Lung (tissue), 11 donors: ENCODE measurements at regions not wholly inside any gene's neighbourhood (a gene's known extent, or its start where the extent isn't known, plus 50 kb on each side); places are given as distances from the start of the nearest gene placed in this dataset.

Experiments used
- ATAC-seq: fragments of 200-7000 bp; cut with Tn5 transposase; one replicate; pipeline ENCODE4 v1.9.1; 2020; ENCODE audit warnings: moderate number of reproducible peaks; ENCODE audit not compliant: insufficient read depth, low FRiP score
- DNase-seq, 3 donors: peaks; one replicate each; pipeline ENCODE4 v3.0.0-alpha.2; 2013 to 2017
- H3K27ac ChIP-seq, 2 donors: one replicate each; pipeline ENCODE4 v1.5.1; 2013; ENCODE audit warnings: mild to moderate bottlenecking in 2 of 2, moderate library complexity in 2 of 2, control low read depth in 1 of 2, inconsistent platforms in 1 of 2, low read depth in 1 of 2, low read length in 1 of 2
- H3K27me3 ChIP-seq, 3 donors: one replicate each; pipeline ENCODE4 v1.5.1; 2013; ENCODE audit warnings: low read length in 2 of 3; ENCODE audit not compliant: control insufficient read depth in 3 of 3, insufficient read depth in 3 of 3
- H3K36me3 ChIP-seq, 4 donors: one replicate each; pipeline ENCODE4 v1.5.1; 2013; ENCODE audit warnings: low read length in 4 of 4, mild to moderate bottlenecking in 1 of 4, moderate library complexity in 1 of 4; ENCODE audit not compliant: control insufficient read depth in 4 of 4, insufficient read depth in 4 of 4
- H3K4me1 ChIP-seq, 5 donors: one replicate each; pipeline ENCODE4 v1.5.1; 2013; ENCODE audit warnings: low read length in 5 of 5, mild to moderate bottlenecking in 2 of 5, moderate library complexity in 1 of 5; ENCODE audit not compliant: control insufficient read depth in 5 of 5, insufficient read depth in 5 of 5
- H3K4me3 ChIP-seq: one replicate; pipeline ENCODE4 v1.5.1; 2013; ENCODE audit warnings: mild to moderate bottlenecking, control low read depth, moderate library complexity
- H3K9ac ChIP-seq, 2 donors: one replicate each; pipeline ENCODE4 v1.5.1; 2013; ENCODE audit warnings: low read length in 2 of 2, control low read depth in 1 of 2; ENCODE audit not compliant: insufficient read depth in 1 of 2
- H3K9me3 ChIP-seq, 4 donors: one replicate each; pipeline ENCODE4 v1.5.1; 2013; ENCODE audit warnings: low read length in 3 of 4, mild to moderate bottlenecking in 1 of 4, moderate library complexity in 1 of 4; ENCODE audit not compliant: control insufficient read depth in 4 of 4, insufficient read depth in 3 of 4
- CTCF ChIP-seq: IDR thresholded peaks from 2 replicates; pipeline ENCODE4 v1.5.1; 2012; ENCODE audit warnings: mild to moderate bottlenecking; ENCODE audit errors: control extremely low read depth, extremely low read depth
- WGBS, 2 donors: extraction: QIAGEN DNeasy Blood & Tissue Kit; methylation state at CpG; one replicate each; pipeline ENCODE4 v1.1.7; 2013; 5-methylcytosine and 5-hydroxymethylcytosine counted together
- donor health status: control.
- donor health status: control.
- donor health status: Bipolar disorder and iron deficiency.
- donor health status: healthy.
- donor health status: DM: yes; HTN: yes; CAD: no.

GRCh38 chr3:139197251-139197650 is 146.6 kb upstream of the MRPS22 start:
- ATAC-seq (no peak), DNase-seq (no peak)
- H3K27me3 ChIP-seq, result no peaks in the 10 kb centered on the region
- no peaks in the 10 kb centered on the region for H3K4me1 ChIP-seq
- WGBS, 2 donors, result 94 to 98% methylated on average over 2 of the region's 2 CpGs
- no peak overlapping the region for H3K9ac ChIP-seq
- no peak overlapping the region for H3K27ac ChIP-seq
- no peak overlapping the region for H3K4me3 ChIP-seq
- peaks cover 0 to 6% (median 0%) of the 10 kb centered on the region in 4 donors for H3K9me3 ChIP-seq
- no peaks in the 10 kb centered on the region for H3K36me3 ChIP-seq
- TF ChIP-seq CTCF, result no peak

- peaks cover 0 to 6% (median 0%) of the 10 kb centered on the region in 4 donors for H3K9me3 ChIP-seq
- H3K36me3 ChIP-seq, result no peaks in the 10 kb centered on the region
- H3K9ac ChIP-seq, result no peak overlapping the region
- no peak for TF ChIP-seq CTCF
- no peak overlapping the region for H3K4me3 ChIP-seq
- WGBS, 2 donors, result 93 to 96% methylated on average over 2 of the region's 2 CpGs
- H3K4me1 ChIP-seq, result no peaks in the 10 kb centered on the region
- no peak overlapping the region for H3K27ac ChIP-seq
- DNase-seq, result no peak
- H3K27me3 ChIP-seq, result no peaks in the 10 kb centered on the region
- ATAC-seq, result no peak
Observed at GRCh38 chr3:139198186-139198585, 145.6 kb upstream of the MRPS22 start.

GRCh38 chr3:139198929-139199328 is 144.9 kb upstream of the MRPS22 start:
- H3K9me3 ChIP-seq, result peaks cover 0 to 6% (median 0%) of the 10 kb centered on the region in 4 donors
- no peak overlapping the region for H3K27ac ChIP-seq
- no peaks in the 10 kb centered on the region for H3K27me3 ChIP-seq
- no peak overlapping the region for H3K9ac ChIP-seq
- no peak overlapping the region for H3K4me3 ChIP-seq
- H3K36me3 ChIP-seq, result no peaks in the 10 kb centered on the region
- no peaks in the 10 kb centered on the region for H3K4me1 ChIP-seq
- 87 to 89% methylated on average over 2 of the region's 2 CpGs for WGBS, 2 donors
- TF ChIP-seq CTCF, result no peak
- no peak for DNase-seq
- ATAC-seq, result no peak

GRCh38 chr3:139199421-139200010 is 144.3 kb upstream of the MRPS22 start:
- ATAC-seq (no peak), DNase-seq (no peak)
- no peak overlapping the region for H3K4me3 ChIP-seq
- no peak overlapping the region for H3K27ac ChIP-seq
- no peaks in the 10 kb centered on the region for H3K4me1 ChIP-seq
- H3K36me3 ChIP-seq, result no peaks in the 10 kb centered on the region
- H3K27me3 ChIP-seq, result no peaks in the 10 kb centered on the region
- peaks cover 0 to 6% (median 0%) of the 10 kb centered on the region in 4 donors for H3K9me3 ChIP-seq
- no peak overlapping the region for H3K9ac ChIP-seq
- no peak for TF ChIP-seq CTCF
- WGBS, 2 donors, result 34 to 40% methylated on average over 3 of the region's 3 CpGs
